Rectal smooth muscle tissue (tissue), 1 donor: ENCODE measurements at regions not wholly inside any gene's neighbourhood (a gene's known extent, or its start where the extent isn't known, plus 50 kb on each side); places are given as distances from the start of the nearest gene placed in this dataset.
"Not testable (repeated sequence)": the region's sequence is repeated elsewhere in the genome, so short reads cannot be mapped to it uniquely, and the experiment has no call there.

Experiments used
- H3K27ac ChIP-seq: one replicate; pipeline ENCODE4 v1.7.0; 2013; ENCODE audit warnings: low read depth, low read length, inconsistent platforms
- H3K27me3 ChIP-seq: one replicate; pipeline ENCODE4 v1.7.0; 2013; ENCODE audit warnings: low read length; ENCODE audit not compliant: control insufficient read depth, insufficient read depth
- H3K36me3 ChIP-seq: one replicate; pipeline ENCODE4 v1.7.0; 2013; ENCODE audit warnings: low read length; ENCODE audit not compliant: control insufficient read depth, insufficient read depth
- H3K4me1 ChIP-seq: one replicate; pipeline ENCODE4 v1.7.0; 2013; ENCODE audit warnings: low read length; ENCODE audit not compliant: control insufficient read depth, insufficient read depth
- H3K4me3 ChIP-seq: one replicate; pipeline ENCODE4 v1.7.0; 2013; ENCODE audit warnings: low read length
- H3K9ac ChIP-seq: one replicate; pipeline ENCODE4 v1.7.0; 2013; ENCODE audit warnings: low read length

DNA sequence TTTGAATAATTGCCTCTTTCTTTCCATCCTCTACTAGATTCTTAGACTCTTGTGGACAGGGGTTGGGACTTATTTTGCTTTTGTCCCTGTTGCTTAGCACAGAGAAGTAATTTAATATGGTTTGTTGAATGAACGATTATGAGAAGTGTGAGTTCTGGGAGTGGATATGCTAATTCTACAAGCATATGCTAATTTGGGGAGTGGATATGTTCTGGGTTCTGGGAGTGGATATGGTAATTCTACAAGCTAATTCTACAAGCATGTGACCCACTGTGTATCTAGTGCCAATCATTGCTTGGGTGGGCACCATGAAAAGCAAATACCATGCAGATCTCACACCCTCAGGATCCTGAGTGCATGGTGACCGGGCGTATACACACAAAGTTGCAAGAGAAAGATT, 181.8 kb upstream of the IL12B start:
- H3K9ac ChIP-seq: no peak overlapping the region
- no peaks in the 10 kb centered on the region for H3K4me1 ChIP-seq
- no peaks in the 10 kb centered on the region for H3K27me3 ChIP-seq
- H3K27ac ChIP-seq: no peak overlapping the region
- no peak overlapping the region for H3K4me3 ChIP-seq
- no peaks in the 10 kb centered on the region for H3K36me3 ChIP-seq

DNA sequence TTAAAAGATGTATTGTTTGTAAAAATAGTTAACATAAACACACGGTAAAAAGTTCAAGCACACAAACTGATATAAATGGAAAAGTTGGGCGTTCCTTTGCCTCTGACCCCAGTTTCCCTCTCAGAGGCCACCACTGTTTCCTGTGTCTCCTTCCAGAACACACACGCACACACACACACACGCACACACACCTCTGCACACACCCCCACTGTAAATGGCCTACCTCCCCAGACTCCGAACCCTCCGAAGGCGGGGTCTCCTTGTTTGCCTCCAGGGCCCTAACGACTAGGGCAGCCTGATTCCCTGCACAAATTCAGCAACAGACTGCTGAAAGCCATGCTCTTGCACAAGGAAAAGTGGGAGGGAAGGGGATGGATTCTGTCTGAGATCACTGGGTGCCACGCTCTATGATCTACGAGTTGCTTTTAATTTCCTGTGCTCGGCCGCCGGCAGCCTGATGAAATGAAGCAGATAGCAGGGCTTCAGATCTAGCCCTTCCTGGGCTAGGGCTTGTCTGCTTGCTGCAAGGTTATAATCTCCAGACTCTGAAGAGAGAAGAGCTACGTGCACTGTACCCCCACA, 184.0 kb upstream of the IL12B start:
- Histone ChIP-seq H3K27ac (no peak overlapping the region), H3K27me3 (no peaks in the 10 kb centered on the region), H3K4me3 (no peak overlapping the region), H3K4me1 (no peaks in the 10 kb centered on the region), H3K9ac (no peak overlapping the region), H3K36me3 (no peaks in the 10 kb centered on the region)

DNA sequence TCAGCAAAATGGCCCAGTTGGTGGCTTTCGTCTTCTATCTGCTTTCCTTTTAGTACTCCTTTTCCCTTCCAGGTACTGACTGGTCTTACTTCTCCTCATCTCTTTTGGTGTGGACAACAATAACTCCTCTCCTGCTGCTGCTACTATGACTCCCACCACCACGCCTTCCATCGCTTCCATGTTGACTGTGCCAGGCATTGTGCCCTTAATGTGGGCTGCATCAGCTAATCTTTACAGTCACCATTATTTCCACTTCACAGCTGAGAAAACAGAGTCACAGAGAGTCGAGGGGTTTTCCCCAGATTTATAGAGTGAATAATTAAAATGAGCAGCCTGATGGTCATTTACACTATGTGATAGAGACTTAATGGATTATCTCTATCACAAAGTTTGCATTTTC, 184.9 kb upstream of the IL12B start:
- Histone ChIP-seq H3K36me3 (no peaks in the 10 kb centered on the region), H3K4me3 (no peak overlapping the region), H3K9ac (no peak overlapping the region), H3K27ac (no peak overlapping the region), H3K27me3 (no peaks in the 10 kb centered on the region), H3K4me1 (no peaks in the 10 kb centered on the region)

DNA sequence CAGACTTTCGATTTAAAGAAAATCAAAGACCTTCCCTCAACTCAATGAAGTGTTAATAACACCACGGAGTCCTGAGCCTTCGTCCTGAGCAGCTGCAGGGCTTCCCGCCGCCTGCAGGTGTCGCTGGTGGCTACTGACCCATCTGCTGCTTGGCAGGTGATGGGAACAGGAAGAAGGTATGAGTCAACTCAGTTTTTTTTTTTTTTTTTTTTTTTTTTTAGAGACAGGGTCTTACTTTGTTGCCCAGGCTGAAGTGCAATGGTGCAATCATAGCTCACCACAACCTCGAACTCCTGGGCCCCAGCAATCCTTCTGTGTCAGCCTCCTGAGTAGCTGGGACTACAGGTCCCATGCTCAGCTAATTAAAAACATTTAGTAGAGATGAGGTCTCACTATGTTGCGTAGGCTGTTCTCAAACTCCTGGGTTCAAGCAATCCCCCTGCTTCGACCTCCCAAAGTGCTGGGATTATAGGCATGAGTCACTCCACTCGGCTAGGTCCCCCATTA, 185.7 kb upstream of the IL12B start:
- Histone ChIP-seq H3K4me1 (no peaks in the 10 kb centered on the region), H3K9ac (no peak overlapping the region), H3K27ac (no peak overlapping the region), H3K36me3 (no peaks in the 10 kb centered on the region), H3K27me3 (no peaks in the 10 kb centered on the region), H3K4me3 (no peak overlapping the region)

DNA sequence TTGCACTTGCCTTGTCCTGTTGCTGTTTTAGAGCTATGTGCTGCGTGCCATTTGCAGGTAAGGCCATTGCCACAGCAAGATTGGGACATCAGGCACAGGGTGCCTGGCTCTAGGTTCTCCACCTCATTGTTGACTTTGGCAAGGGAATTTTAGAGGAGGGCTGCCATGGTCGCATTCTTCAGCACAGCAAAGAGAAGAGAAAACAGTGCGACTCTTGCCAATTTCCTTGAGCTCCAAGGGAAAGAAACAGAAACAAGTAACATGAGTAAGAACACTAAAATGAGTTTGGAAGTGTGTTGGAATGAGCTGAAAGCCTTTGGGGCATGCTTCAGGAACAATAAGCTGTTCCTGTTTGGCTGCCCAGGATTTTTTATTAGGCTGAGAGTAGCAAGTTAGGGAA, 188.1 kb upstream of the IL12B start:
- no peak overlapping the region for H3K27ac ChIP-seq
- H3K9ac ChIP-seq: no peak overlapping the region
- no peaks in the 10 kb centered on the region for H3K36me3 ChIP-seq
- H3K27me3 ChIP-seq: no peaks in the 10 kb centered on the region
- no peak overlapping the region for H3K4me3 ChIP-seq
- H3K4me1 ChIP-seq: no peaks in the 10 kb centered on the region

DNA sequence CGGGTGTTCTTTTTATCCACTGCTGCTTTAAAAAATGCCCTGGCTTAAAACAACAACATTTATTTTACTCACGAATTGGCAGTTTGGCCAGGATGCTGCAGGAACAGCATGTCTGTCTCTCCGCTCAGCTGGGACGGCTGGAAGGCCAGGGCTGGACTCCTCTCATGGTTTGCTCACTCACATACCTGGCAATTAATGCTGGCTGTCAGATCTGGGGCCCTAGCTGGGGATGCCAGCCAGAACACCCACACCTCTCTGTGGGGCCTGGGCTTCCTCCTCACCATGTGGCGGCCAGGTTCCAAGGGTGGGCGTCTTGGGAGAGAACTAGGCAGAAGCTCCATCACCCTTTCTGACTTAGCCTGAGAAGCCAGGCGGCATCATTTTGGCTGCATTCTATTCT, 189.1 kb upstream of the IL12B start:
- H3K9ac ChIP-seq: no peak overlapping the region

DNA sequence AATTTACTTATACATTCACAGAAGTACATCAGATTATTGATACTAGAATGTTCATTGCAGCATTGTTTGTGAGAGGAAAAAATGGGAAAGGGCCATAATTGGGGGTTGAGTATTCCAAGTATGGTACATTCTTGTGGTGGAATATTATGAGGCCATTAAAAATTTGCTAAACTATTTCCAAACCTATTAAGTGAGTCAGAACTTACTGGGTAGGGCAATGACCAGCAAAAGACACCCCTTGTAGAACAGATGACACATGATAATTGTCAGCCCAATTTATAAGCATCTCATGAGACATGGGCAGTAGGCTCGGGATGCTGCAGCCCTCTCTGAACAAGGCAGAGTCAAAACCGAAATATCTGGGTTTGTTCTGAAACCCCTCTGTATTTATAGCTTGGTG, 192.6 kb upstream of the IL12B start:
- Histone ChIP-seq H3K36me3 (no peaks in the 10 kb centered on the region), H3K4me3 (no peak overlapping the region), H3K27ac (no peak overlapping the region), H3K9ac (no peak overlapping the region), H3K27me3 (no peaks in the 10 kb centered on the region), H3K4me1 (no peaks in the 10 kb centered on the region)

More for the DNA sequence above, 189.1 kb upstream of the IL12B start:
- H3K27ac ChIP-seq: no peak overlapping the region
- H3K4me1 ChIP-seq: no peaks in the 10 kb centered on the region
- no peak overlapping the region for H3K4me3 ChIP-seq
- no peaks in the 10 kb centered on the region for H3K27me3 ChIP-seq
- no peaks in the 10 kb centered on the region for H3K36me3 ChIP-seq

DNA sequence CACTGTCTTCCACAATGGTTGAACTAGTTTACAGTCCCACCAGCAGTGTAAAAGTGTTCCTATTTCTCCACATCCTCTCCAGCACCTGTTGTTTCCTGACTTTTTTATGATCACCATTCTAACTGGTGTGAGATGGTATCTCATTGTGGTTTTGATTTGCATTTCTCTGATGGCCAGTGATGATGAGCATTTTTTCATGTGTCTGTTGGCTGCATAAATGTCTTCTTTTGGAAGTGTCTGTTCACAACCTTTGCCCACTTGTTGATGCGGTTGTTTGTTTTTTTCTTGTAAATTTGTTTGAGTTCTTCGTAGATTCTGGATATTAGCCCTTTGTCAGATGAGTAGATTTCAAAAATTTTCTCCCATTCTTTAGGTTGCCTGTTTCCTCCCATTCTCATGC, 194.0 kb upstream of the IL12B start:
- not testable (repeated sequence) for H3K27ac ChIP-seq, H3K9ac ChIP-seq, H3K27me3 ChIP-seq, H3K36me3 ChIP-seq, H3K4me1 ChIP-seq, H3K4me3 ChIP-seq

DNA sequence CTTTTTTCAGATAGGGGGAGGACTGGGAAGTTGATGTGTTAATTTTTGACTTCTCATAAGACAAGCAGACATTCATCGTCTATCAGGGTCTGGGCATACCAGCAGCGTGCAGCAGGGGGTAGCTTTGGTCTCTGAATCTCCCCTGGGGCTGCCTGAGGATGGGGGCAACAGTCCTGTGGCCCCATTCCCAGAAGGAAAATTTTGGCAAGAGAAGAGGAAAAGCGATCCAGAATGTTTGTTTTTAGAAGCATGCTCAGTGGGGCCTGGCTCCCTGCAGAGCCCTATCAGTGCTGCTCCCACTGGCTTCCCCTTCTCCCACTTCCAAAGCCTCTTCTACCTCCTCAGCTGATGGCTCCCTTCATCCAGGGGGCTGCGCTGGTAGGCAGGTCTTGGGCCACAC, 194.8 kb upstream of the IL12B start:
- Histone ChIP-seq H3K27me3 (no peaks in the 10 kb centered on the region), H3K9ac (no peak overlapping the region), H3K27ac (no peak overlapping the region), H3K4me1 (no peaks in the 10 kb centered on the region), H3K36me3 (no peaks in the 10 kb centered on the region), H3K4me3 (no peak overlapping the region)

DNA sequence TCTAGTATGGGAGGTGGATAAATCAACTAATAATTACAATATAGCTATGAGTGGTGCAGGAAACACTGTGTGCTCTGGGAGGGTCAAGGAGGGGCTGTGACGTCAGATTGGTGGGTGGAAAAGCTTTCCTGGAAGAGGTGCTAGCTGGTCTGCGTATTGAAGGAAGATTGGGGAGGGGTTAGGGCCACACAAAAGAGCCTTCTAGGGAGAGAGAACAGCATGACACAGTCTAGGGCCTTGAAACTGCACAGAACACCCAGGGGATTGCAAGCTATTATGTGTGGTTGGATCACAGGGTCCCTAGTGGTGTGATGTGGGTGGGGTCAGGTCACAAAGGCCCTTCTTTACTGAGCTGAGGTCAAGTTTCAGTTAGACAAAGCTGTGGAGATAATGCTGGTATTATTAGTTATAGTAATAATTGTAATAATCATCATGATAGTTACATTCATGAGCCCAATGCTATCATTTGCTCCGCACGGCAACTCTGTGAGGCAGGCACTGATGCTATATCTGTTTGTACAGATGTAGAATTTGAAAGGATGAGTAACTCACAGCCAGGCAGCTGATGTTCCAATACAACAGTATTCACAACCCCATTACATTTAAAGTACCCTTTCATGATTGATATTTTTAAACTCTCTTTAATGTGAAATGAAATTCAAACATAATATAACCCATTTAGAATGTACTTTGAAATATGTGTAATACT, 197.4 kb upstream of the IL12B start:
- no peak overlapping the region for H3K4me3 ChIP-seq
- H3K9ac ChIP-seq: no peak overlapping the region
- no peaks in the 10 kb centered on the region for H3K36me3 ChIP-seq
- no peak overlapping the region for H3K27ac ChIP-seq
- no peaks in the 10 kb centered on the region for H3K27me3 ChIP-seq
- no peaks in the 10 kb centered on the region for H3K4me1 ChIP-seq

DNA sequence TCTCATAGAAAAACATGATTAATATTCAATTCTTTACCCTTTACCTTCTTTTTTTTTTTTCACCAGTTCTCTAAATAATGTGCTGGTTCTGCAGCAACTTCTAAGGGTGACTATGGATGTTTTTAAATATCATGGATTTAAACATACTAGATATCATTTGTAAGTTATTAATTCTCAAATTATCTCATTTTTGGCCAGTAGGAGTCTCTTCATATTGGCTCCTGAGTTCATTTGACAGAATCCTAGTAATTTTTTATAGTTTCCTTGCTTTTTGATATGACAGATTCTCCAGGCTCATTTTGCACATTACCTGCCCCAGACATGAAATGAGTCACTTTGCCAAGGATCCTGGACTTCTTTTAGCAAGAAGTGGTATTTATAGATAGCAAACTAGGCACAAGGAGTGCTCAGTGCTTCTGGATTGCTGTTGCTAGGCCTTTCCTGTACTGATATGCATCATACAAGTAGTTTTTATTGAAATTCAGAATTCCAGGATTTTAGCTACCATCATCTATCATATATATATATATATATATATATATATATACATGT, 201.3 kb upstream of the IL12B start:
- H3K27me3 ChIP-seq: no peaks in the 10 kb centered on the region
- H3K27ac ChIP-seq: no peak overlapping the region
- no peaks in the 10 kb centered on the region for H3K4me1 ChIP-seq
- H3K4me3 ChIP-seq: no peak overlapping the region
- no peak overlapping the region for H3K9ac ChIP-seq
- no peaks in the 10 kb centered on the region for H3K36me3 ChIP-seq

DNA sequence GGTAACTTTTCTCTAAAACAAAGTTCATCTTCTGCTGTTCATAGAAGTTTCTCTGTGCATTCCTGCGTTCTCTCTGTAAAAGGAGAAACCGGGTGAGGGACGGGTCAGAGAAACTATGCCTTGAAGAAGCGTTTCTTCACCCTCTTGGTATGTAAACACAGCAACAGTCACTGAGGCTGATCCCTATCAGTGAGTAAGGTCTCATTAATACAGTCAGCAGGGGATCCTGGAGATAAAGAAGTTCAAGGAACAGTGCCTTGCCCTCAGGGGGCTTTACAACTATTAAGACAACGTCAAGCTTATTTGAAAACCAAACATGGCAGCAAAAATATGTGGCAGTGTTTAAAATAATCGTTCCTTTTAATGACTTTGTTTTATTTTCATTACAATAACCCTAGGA, 202.9 kb upstream of the IL12B start:
- Histone ChIP-seq H3K36me3 (no peaks in the 10 kb centered on the region), H3K4me3 (no peak overlapping the region), H3K27ac (no peak overlapping the region), H3K9ac (no peak overlapping the region), H3K27me3 (no peaks in the 10 kb centered on the region), H3K4me1 (no peaks in the 10 kb centered on the region)

DNA sequence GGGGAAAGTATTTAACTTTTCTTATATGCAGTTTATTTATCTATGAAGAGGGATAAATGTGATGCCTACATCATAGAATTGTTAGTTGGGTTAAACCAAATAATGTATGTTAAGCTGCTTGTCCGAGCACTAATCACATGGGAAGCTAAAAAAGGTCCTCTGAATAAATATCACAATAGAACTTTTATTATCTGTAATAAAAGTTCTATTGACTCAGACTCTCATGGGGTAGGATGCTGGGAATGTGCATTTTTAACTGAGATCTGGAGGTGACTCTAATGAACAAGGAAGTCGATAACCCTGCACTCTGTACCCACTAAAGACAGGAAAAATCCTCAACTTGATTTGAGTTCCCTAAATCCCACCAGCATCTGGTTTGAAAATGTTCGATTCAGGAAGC, 205.9 kb upstream of the IL12B start:
- Histone ChIP-seq H3K4me1 (no peaks in the 10 kb centered on the region), H3K9ac (no peak overlapping the region), H3K4me3 (no peak overlapping the region), H3K36me3 (no peaks in the 10 kb centered on the region), H3K27ac (no peak overlapping the region), H3K27me3 (no peaks in the 10 kb centered on the region)
